Fibroblast of peridontal ligament (primary cell): ENCODE measurements at regions not wholly inside any gene's neighbourhood (a gene's known extent, or its start where the extent isn't known, plus 50 kb on each side); places are given as distances from the start of the nearest gene placed in this dataset.
A peak's percentile ranks its signal among the peaks of the same experiment; 100 is the strongest.
"Not testable (repeated sequence)": the region's sequence is repeated elsewhere in the genome, so short reads cannot be mapped to it uniquely, and the experiment has no call there.

Experiments
- DNase-seq: peaks from one replicate; pipeline ENCODE4 v3.0.0-alpha.2; 2010; ENCODE audit errors: extremely low read depth

DNA sequence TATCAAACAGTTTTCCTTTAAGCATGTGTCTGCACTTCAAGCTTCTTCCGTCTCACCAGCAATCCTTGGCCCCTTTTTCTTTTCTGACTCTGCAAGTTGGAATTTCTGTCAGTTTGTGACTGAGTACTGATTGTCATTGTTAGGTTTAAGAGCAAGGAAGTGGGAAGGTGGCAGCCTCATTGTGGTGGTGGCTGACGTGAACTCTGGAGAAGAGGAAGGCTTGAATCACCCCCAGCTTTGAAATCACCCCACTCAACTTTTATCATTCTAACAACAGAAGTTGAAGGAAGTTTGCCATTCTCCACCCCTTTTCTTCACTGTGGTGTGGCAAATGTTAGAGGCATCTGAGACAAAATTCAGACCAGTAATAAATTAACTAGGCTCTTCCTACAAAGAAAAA is 231.6 kb upstream of the AGTR1 start:
- DNase-seq, result peak; percentile 12

DNA sequence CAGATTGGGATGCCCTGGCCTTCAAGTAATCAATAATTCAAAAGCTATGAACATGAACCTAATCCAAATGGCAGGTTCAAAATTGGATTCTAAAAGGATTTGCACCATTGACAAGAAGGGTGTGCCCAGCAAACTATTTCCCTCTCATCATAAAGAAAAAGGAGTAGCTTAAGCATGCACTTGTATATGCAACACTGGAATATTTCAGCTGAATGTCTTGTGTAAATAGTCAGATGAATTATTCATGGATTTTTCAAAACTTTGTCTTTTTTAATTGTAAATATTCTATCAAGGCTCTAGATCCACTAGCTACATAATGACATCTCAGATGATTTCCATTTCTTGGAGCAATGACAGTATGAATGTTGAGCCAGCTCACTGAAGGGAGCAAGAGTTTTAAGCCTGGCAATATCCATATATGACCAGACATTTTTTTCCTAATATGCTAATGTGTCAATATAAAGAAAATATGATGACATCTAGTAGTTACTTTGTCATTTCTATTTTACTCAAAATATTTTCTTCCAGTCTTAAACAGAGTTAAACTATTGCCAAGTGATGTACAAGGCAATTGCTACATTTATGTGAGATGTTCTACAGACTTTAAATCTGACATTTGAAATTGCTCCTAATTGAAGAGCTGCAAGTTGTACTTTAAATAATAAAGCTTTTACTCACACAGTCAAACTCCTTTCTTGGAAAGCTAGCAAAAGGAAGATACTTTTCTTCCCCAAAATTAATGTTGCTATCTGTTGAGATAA is 230.5 kb upstream of the AGTR1 start:
- no peak for DNase-seq

DNA sequence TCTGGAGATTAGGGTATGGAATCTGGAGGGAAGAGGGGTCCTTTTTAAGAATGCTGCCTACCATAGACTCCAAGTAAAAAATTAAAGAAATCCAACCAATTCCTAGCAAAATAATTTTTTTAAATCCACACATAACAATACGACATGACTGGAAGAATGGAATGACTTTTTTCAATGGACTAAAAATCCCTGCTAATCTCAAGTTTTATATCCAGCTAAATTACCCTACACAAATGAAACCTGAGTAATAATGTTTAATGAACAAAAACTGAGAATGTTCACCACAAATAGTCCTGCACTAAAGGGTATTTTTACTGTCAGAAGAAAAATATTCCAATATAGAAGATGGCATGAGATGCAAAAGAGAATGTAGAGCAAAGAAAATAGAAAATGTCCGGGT is 220.3 kb upstream of the AGTR1 start:
- DNase-seq, result no peak

DNA sequence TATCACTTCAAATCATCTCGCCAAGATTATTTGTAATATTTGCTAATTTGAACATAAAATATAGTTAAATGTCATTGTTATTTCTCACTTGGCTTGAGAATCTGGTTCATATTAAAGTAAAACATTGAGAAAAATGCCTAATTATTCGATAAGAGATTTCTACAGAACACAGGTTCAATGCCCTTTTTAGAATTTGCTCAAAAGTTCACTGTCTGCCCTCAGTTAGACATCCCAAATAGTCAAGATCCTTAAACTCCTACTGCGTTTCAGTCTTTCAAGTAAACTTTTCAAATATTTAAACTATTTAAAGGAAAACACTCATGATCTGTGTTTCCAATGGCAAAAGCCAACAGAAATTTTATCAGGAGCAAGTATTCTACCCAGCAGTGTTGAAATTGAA is 204.1 kb upstream of the AGTR1 start:
- DNase-seq, result no peak

DNA sequence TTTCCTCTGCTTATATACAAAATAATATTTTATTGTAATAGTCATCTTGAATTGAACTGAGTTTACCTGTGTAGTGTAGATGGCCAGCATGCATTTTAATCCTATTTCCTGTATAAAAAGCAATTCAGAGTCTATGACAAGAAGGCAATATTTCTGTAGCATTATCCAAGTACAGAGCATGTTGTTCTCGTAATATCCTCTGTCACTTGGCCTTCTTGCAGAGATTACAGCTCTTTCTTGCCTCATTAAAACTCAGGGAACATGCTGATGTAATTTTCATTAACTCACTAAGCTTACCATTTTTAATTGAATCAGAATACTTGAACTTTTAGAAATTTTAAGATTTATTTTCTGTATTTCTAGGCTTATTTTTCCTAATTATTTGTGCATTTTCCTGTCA is 203.3 kb upstream of the AGTR1 start:
- no peak for DNase-seq

DNA sequence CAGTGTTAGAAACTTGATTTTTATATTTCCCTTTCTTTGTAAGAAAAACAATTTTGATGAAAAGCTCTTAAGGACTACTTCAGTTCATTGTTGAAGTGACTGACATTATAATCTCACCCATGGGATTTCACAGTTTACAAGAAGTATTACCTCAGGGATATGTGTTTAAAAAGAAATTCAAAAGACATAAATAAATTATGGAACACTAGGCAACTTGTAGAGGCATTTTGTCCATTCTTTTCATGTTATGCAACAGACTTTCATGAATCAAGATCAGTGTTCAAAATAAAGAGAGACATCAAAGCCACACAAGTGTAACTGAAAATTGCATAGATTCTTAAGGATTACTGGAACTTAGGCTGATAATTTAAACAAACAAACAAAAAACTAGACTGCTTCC is 196.8 kb upstream of the AGTR1 start:
- peak; percentile 12 for DNase-seq

DNA sequence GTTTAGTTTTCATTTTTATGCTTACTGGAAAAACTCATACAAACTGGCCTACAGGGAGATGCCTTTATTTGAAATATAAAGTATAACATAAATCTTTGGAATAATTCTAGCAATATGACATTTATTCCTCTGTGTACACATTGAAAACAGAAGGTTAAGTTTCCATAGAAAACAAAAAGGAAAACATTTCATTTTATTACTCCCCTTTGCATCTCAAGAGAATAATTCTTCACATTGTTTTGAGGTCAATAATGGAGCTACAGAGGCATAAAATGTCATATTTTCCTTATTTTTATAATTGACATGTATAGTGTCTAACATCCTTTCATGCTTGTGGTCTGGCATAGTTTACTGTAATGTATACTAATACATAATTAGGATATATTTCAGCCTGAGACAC is 187.6 kb upstream of the AGTR1 start:
- DNase-seq, result no peak

DNA sequence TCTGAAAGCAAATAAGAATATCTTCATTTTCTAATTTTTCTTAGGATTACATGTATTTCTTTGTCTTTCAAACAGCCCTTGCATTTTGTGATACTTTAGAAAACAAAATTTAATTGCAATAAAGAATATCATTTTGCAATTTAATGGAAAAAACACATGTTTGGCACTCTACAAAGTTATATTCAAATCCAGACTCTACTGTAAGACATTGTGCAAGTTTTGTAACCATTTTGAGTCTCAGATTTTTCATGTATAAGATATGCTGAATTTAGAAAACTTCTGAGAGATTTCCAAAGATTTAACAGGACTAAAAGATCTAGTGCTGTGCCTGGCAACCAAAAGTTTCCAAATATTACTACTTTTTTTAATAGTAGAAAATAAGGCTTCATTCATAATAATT is 187.1 kb upstream of the AGTR1 start:
- DNase-seq, result no peak

DNA sequence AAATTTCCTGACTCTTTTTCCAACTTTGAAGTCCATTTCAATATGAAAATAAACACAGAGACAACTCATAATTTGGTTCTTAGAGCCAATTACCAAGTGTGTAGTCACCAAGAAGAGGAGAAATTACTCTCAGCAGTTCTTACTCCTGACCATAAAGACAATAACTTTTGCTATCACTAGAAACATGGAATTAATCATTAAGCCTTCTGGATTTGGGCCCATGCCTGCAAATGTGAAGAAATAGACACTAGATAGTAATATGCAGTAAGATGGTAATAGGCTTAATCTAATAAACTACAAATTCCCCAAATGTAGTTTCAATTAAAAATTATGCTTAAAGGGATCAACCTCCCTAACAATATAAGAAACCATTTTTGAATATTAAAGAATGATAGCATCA is 185.1 kb upstream of the AGTR1 start:
- no peak for DNase-seq

DNA sequence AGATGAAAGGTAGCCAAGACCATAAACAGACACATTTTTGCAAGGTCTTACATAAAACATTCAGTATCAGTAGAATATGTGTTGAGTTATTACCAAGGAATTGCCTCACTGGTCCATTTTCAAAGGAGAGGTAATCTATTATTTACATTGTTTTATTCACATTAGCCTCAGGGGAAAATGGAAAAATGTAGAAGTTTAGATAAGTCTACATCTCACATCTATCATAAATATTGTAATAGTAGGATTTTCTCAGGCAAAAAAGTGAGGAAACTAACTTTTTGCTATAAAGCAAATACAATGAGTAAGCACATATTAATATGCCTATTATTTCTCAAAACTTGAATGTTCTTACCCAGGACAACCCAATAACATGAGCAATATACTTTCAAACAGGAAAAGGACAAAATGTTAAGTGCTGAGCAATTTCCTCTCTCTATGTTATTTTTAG is 184.6 kb upstream of the AGTR1 start:
- DNase-seq, result no peak

DNA sequence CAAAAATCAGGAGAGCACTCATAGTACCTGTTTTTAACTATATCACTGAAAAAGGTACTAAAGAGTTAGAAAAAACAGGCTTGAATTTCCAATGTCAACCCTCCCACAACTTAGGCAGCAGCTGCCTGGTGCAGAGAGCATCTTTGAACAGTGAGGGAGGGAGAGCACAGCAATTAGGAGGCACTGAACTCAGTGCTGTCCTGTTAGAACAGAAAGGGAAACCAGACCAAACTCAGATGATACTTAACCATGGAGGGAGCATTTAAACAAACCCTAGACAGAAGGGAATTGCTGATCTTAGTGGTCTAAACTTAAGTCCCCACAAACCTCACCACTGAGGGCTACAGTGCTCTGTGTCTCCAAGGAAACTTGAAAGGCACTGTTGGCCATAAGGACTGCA is 179.2 kb upstream of the AGTR1 start:
- DNase-seq, result no peak

DNA sequence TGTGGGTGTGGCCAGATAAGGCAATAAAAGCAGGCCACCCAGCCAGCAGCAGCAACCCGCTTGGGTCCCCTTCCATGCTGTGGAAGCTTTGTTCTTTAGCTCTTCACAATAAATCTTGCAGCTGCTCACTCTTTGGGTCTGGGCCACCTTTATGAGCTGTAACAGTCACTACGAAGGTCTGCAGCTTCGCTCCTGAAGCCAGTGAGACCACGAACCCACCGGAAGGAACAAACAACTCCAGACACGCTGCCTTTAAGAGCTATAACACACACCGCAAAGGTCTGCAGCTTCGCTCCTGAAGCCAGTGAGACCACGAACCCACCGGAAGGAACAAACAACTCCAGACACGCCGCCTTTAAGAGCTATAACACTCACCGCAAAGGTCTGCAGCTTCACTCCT is 172.1 kb upstream of the AGTR1 start:
- not testable (repeated sequence) for DNase-seq

DNA sequence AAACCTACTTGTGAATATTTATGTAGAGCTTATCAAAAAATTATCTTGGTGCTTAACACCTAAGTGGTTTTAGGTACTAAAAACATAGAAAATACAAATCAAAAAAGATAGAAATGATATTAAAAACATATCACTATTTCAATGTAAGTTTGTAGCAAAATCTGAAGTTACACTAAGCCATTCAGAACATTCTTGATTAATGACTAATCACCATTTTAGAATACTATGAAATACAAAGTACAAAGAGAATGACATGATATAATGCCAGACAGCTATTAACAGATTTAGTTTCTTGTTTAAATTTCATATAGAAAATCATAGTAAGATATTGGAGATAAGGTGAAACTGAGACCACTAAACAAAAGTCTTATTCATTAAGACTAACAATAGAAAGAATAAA is 169.7 kb upstream of the AGTR1 start:
- no peak for DNase-seq

DNA sequence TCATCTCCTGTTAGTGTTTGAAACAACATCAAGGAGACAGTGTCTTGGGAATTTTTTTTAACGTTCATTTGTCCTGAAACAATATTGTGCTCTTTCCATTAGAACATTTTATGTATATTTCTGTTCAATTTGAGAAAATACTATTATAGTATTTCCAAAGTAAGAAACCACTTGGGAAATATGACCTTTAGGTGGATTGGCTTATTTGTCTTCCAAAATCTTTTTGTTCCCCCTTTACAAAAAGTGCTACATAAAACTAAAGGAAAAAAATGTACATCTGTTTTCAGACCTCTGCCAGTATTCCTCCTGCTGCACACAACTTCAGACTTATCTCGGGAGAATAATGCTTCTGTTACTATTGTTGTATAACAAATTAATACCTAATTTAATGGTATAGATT is 165.9 kb upstream of the AGTR1 start:
- no peak for DNase-seq

DNA sequence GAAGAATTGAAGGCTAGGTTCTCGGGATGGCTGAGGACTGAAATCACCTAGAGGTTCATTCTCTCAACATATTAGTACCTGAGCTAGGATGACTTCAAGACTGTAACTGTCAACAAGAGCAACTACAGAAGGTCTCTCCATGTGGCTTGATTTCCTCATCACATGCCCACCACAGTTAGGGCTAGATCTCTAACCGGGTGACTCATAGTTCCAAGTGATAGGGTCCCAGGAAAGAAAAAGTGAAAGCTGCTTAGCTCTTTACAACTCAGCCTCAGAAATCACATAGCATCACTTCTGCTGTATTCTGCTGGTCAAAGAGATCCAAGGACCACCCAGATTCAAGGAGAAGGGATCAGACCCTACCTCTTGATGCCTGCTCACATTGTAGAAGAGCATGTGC is 165.4 kb upstream of the AGTR1 start:
- no peak for DNase-seq

DNA sequence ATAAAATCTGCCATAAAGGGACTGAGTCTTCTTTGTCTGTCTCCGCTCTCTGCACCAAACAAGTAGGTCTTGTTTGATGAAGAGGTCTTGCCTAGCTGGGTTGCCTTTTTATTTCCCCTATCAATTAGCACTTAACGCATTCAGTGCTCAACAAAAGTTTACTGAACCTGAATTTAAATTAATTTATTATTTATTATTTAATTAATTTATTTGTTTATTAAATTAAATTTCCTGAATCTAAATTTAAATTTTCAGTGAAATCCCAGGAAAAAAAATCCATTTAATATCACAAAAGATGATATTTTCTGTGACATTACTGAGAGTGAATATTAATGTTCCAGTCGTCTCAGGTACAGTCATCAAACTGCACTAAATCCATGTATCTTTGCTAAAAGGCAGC is 164.9 kb upstream of the AGTR1 start:
- DNase-seq, result no peak

DNA sequence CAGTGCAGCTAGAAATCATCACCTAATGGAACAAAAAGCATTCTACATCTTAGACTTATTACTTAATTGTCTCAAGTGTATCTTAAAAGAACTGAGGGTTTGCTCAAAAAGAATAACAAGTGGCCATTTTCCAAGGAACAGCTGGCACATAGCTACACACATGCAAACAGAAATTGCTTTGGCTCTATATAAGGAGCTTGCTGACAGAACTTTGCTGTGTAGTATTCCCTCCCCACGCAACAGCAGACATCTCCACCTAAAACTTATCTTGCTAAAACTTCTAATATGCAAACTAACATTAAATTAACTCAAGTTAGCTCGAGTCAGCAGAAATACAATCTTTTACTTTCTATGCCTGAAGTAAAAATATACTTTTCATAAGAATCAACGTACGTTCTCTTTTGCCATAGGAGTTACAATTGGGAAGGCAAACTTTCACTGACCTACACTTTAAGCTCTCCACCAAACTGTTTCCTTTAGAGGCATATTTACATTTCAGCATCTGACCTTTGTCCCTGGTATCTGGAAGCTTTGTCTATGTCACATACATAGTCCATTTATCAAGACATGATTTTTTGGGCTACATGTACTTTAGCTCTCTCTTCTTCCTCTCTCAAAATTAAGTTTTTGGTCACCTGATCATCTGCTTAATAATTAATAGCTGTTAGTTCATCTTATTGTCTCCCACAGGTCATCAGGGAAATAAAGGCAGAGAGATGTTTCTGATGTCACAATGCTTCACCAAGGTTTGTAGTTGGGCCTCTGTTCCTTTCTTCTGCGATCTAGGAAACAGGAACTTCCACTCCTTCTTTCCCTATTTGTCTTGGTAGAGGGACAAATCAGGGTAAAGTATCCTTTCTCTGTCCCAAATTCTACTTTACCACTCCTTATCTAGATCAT is 163.4 kb upstream of the AGTR1 start:
- DNase-seq, result no peak

DNA sequence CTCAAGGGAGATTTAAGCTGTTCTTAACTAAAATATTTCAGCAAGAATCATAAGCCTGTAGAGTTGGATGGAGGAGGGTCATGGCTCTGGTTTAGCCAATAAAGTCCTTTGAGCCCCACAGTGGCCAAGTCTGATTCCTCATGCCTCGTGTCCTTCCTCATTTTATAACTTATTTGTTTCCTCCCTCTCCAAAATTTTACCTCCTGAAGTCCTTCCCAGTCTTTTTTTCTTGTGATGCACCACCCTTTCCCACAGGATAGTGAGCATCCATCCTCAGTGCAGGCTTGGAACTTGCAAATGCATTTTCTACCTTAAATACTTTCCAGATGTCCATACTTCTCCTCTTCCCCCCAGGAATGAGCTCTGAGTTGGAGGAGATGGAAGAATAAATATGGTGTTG is 162.7 kb upstream of the AGTR1 start:
- DNase-seq, result no peak

DNA sequence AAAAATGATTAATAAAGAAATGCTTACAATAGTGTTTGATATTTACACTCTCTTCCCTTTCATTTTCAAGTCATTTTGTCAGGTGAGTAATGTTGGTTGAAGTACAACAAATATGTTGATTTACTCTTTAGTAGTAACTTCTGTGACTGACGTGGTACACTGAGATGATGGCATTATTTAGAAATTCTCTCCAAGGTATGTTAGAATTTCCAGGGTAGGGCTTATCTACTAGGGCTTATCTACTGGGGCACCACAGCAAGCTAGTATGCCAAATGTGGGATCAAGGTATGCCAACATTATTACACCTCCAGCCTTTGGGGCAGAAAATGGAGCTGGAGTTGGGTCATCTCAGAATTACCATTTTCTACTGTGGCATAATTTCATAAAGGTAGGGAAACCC is 157.4 kb upstream of the AGTR1 start:
- DNase-seq, result no peak

DNA sequence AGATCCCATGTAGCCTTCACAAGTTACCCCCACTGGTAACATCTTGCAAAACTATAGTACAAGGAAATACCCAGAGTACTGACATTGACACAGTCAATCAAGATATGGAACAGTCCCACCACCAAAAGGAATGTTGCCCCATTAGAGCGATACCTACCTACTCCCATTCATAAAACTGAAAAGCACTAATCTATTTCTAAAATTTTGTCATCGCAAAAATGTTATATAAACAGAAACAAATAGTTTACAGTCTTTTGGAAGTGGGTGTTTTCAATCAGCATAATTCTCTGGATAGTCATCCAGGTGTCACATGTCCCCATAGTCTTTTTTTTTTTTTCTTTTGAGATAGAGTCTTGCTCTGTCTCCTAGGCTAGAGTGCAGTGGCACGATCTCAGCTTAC is 156.9 kb upstream of the AGTR1 start:
- no peak for DNase-seq

DNA sequence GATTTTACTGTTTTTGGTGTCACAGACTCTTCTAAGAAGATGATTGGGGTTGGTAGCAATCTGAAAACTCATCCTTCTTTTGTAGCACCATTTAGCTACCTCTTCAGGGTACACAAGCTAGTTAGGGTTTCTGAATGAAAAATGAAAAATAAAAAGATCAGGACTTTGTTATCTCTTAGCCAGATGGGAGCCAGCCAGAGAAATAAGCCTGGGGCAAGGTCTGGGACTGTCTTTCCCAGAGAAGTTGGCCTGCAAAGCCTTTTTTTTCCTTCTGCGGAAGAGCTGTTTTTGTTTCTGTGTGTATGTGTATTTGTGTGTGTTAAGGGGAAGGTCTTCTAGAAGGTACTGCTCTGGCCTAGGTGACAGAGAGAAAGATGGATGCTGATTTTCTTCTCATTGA is 150.7 kb upstream of the AGTR1 start:
- no peak for DNase-seq

DNA sequence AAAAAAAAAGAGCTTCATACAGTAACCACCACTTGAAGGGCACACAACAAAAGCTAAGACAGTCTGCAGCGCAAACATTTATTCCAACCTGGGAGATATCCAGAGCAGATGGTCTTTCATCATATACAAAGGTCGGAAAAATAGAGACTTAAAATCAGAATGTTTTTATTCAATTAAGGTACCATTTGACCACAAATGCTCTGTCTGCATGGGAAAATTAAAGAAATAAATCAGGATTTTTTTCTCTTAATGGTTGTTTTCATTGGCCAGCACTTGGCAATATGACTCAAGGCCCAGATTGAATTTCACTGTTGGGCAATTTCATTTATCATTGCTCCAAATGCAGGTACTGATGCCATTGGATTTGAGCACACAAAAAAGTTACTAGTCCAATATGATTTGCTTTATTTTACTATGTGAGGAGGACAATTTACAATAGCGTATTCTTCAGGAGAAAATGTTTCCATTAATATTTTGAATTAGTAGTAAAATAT is 145.9 kb upstream of the AGTR1 start:
- peak; percentile 29 for DNase-seq

DNA sequence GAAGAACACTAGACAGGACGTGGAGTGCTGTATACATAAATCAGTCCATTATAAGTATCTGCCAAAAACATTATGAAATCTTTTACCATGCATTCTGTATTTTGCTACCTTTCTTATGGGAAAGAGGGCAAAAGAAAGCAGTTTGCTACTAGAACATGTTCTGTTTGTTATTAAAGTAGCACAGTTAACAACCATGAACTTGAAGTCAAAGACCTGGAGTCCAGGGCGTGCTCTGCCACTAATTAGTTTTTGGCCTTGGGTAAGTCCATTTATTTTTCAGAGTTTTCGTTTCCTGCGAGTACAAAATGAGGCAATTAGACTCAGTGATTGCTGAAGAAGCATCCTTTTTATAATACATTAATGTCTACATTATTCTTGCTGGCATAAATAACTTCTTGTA is 143.3 kb upstream of the AGTR1 start:
- DNase-seq, result peak; percentile 3
